ENCODE measurements at regions not wholly inside any gene's neighbourhood (a gene's known extent, or its start where the extent isn't known, plus 50 kb on each side); places are given as distances from the start of the nearest gene placed in this dataset.

GRCh38 chr2:145220496-145220895 lies 700.6 kb upstream of the ZEB2 start:
- no peaks in the 10 kb centered on the region for H3K9me2 ChIP-seq (ENCODE audit: insufficient read depth)
- BruUV-seq (replicated peaks): no TSS peak
- H3K4me1 ChIP-seq (ENCODE audit: control insufficient read depth in 1 of 2, insufficient read depth in 2 of 2, low read length in 2 of 2): no peaks in the 10 kb centered on the region
- H2AFZ ChIP-seq (ENCODE audit: low read depth, low read length, poor library complexity, severe bottlenecking): no peak overlapping the region
- ChIA-PET RAD21 (ENCODE audit: low non-redundant PET in 1 of 2, low total read pairs in 2 of 2, uncharacterized antibody in 2 of 2, unreplicated experiment in 2 of 2) (no interaction called here), CTCF (no interaction called here), POLR2A (no interaction called here)
- no peak for ATAC-seq
- no peak overlapping the region for H3K27ac ChIP-seq (ENCODE audit: low read depth, low read length)
- no peak overlapping the region for H3K9ac ChIP-seq (ENCODE audit: low read length)
- no peaks in the 10 kb centered on the region for H3K27me3 ChIP-seq (ENCODE audit: insufficient read depth, low read length)
- no peaks in the 10 kb centered on the region for H3K9me3 ChIP-seq (ENCODE audit: control insufficient read depth in 1 of 2, insufficient read depth in 1 of 2, low read depth in 1 of 2, low read length in 2 of 2)
- intact Hi-C loops (cut with micrococcal nuclease): no loop called here
- TF ChIP-seq POLR2A (IDR thresholded peaks at IDR 0.05; ENCODE audit: borderline replicate concordance, extremely low read depth, insufficient read depth, insufficient read length) (no peak), FOSL1 (IDR thresholded peaks at IDR 0.05; ENCODE audit: low read depth) (no peak), CBX3 (IDR thresholded peaks at IDR 0.05; ENCODE audit: low read depth) (no peak), RAD21 (IDR thresholded peaks at IDR 0.05; ENCODE audit: low read depth) (no peak), SIN3A (IDR thresholded peaks at IDR 0.05; ENCODE audit: low read depth) (no peak), JUND (IDR thresholded peaks at IDR 0.05) (no peak), EGR1 (IDR thresholded peaks at IDR 0.05; ENCODE audit: low read depth) (no peak), SRF (IDR thresholded peaks at IDR 0.05; ENCODE audit: low read depth) (no peak), ZFX (IDR thresholded peaks at IDR 0.05) (no peak)
- TF ChIP-seq, protein P1, sequence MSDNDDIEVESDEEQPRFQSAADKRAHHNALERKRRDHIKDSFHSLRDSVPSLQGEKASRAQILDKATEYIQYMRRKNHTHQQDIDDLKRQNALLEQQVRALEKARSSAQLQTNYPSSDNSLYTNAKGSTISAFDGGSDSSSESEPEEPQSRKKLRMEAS (IDR thresholded peaks at IDR 0.05): no peak
- TF ChIP-seq, protein P2, sequence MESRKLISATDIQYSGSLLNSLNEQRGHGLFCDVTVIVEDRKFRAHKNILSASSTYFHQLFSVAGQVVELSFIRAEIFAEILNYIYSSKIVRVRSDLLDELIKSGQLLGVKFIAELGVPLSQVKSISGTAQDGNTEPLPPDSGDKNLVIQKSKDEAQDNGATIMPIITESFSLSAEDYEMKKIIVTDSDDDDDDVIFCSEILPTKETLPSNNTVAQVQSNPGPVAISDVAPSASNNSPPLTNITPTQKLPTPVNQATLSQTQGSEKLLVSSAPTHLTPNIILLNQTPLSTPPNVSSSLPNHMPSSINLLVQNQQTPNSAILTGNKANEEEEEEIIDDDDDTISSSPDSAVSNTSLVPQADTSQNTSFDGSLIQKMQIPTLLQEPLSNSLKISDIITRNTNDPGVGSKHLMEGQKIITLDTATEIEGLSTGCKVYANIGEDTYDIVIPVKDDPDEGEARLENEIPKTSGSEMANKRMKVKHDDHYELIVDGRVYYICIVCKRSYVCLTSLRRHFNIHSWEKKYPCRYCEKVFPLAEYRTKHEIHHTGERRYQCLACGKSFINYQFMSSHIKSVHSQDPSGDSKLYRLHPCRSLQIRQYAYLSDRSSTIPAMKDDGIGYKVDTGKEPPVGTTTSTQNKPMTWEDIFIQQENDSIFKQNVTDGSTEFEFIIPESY (IDR thresholded peaks at IDR 0.05; ENCODE audit: extremely low read depth, insufficient replicate concordance, low read length): no peak
- H3K79me2 ChIP-seq (ENCODE audit: insufficient read depth, low read length): no peaks in the 10 kb centered on the region
- no peaks in the 10 kb centered on the region for H4K20me1 ChIP-seq (ENCODE audit: insufficient read depth)
- H3K36me3 ChIP-seq (ENCODE audit: control insufficient read depth in 1 of 2, insufficient read depth in 2 of 2, low read length in 2 of 2): no peaks in the 10 kb centered on the region
- no peak for DNase-seq (ENCODE audit: low read depth, low spot score)
- H3K4me3 ChIP-seq (replicated peaks in 1 of 2; ENCODE audit: low read depth in 1 of 2, low read length in 2 of 2): no peak overlapping the region
- H3K4me2 ChIP-seq (ENCODE audit: low read length): no peak overlapping the region

DNA sequence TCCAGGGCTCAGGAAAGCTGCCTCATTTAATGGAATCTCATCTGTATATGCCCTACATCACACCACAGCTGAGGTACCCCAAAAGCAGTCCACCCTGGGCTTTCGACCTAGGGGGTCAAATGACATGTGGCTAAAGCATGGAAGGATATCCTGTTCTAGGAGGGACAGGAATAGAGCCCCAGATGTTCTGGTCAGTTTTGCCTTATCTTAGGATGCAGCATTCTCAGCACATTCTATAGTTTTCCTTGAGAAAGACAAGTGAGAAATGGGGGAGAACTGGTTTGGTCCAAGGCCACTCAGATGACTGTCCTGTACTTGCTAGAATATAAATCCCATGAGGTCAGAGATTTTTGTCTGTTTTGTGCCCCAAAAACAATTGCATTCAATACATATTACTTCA lies 688.0 kb upstream of the ZEB2 start:
- no peak overlapping the region for H3K27ac ChIP-seq (ENCODE audit: low read depth, low read length)
- CTCF ChIA-PET: no interaction called here
- BruUV-seq (replicated peaks): no TSS peak

More for the DNA sequence above, 688.0 kb upstream of the ZEB2 start:
- no peak overlapping the region for H3K4me2 ChIP-seq (ENCODE audit: low read length)
- H3K4me3 ChIP-seq (replicated peaks in 1 of 2; ENCODE audit: low read depth in 1 of 2, low read length in 2 of 2): no peak overlapping the region
- H3K9ac ChIP-seq (ENCODE audit: low read length): no peak overlapping the region
- H4K20me1 ChIP-seq (ENCODE audit: insufficient read depth): no peaks in the 10 kb centered on the region
- no peaks in the 10 kb centered on the region for H3K4me1 ChIP-seq (ENCODE audit: control insufficient read depth in 1 of 2, insufficient read depth in 2 of 2, low read length in 2 of 2)
- ATAC-seq: no peak
- TF ChIP-seq ATF3 (IDR thresholded peaks at IDR 0.05) (no peak), ZNF274 (IDR thresholded peaks at IDR 0.05; ENCODE audit: low read depth, low read length) (no peak), EGR1 (IDR thresholded peaks at IDR 0.05; ENCODE audit: low read depth) (no peak), EZH2phosphoT487 (IDR thresholded peaks at IDR 0.05; ENCODE audit: borderline replicate concordance) (no peak), RAD21 (IDR thresholded peaks at IDR 0.05; ENCODE audit: low read depth) (no peak), REST (IDR thresholded peaks at IDR 0.05; ENCODE audit: low read depth) (no peak), SP1 (IDR thresholded peaks at IDR 0.05; ENCODE audit: low read depth) (no peak), TCF7L2 (IDR thresholded peaks at IDR 0.05; ENCODE audit: borderline replicate concordance, extremely low read depth, insufficient read depth, insufficient read length) (no peak)
- H3K36me3 ChIP-seq (ENCODE audit: control insufficient read depth in 1 of 2, insufficient read depth in 2 of 2, low read length in 2 of 2): no peaks in the 10 kb centered on the region
- intact Hi-C loops (cut with micrococcal nuclease): no loop called here
- no peaks in the 10 kb centered on the region for H3K9me3 ChIP-seq (ENCODE audit: control insufficient read depth in 1 of 2, insufficient read depth in 1 of 2, low read depth in 1 of 2, low read length in 2 of 2)
- H3K79me2 ChIP-seq (ENCODE audit: insufficient read depth, low read length): no peaks in the 10 kb centered on the region
- H3K9me2 ChIP-seq (ENCODE audit: insufficient read depth): no peaks in the 10 kb centered on the region
- DNase-seq (ENCODE audit: low read depth, low spot score): no peak
- POLR2A ChIA-PET: no interaction called here
- no peaks in the 10 kb centered on the region for H3K27me3 ChIP-seq (ENCODE audit: insufficient read depth, low read length)
- no peak overlapping the region for H2AFZ ChIP-seq (ENCODE audit: low read depth, low read length, poor library complexity, severe bottlenecking)
- RAD21 ChIA-PET (ENCODE audit: low non-redundant PET in 1 of 2, low total read pairs in 2 of 2, uncharacterized antibody in 2 of 2, unreplicated experiment in 2 of 2): no interaction called here
